Progenitor cell of endocrine pancreas (in vitro differentiated cells): ENCODE measurements at regions not wholly inside any gene's neighbourhood (a gene's known extent, or its start where the extent isn't known, plus 50 kb on each side); places are given as distances from the start of the nearest gene placed in this dataset.

ENCODE experiments used
- DNase-seq: peaks from one replicate; pipeline ENCODE4 v3.0.0; 2021; ENCODE audit warnings: low spot score; ENCODE audit not compliant: unreplicated experiment
- H3K27ac Mint-ChIP-seq: 2 replicates; pipeline ENCODE4 v1.8.0; 2021; ENCODE audit warnings: mild to moderate bottlenecking, moderate library complexity, mixed read lengths
- H3K27me3 Mint-ChIP-seq: 2 replicates; pipeline ENCODE4 v1.8.0; 2021; ENCODE audit warnings: mixed read lengths
- H3K36me3 Mint-ChIP-seq: 2 replicates; pipeline ENCODE4 v1.8.0; 2022; ENCODE audit warnings: mixed read lengths; ENCODE audit not compliant: insufficient read depth
- H3K4me1 Mint-ChIP-seq: 2 replicates; pipeline ENCODE4 v1.8.0; 2021; ENCODE audit warnings: low read depth, mixed read lengths
- H3K4me3 Mint-ChIP-seq: 2 replicates; pipeline ENCODE4 v1.8.0; 2021; ENCODE audit warnings: low read depth, mild to moderate bottlenecking, moderate library complexity, mixed read lengths
- H3K9me3 Mint-ChIP-seq: 2 replicates; pipeline ENCODE4 v1.8.0; 2021; ENCODE audit warnings: low read depth, mixed read lengths
- TF ChIP-seq, protein P1 (sequence below): fragments of 200-600 bp; sonication (generic); IDR thresholded peaks from one replicate; pipeline ENCODE4 v1.5.0; 2021; ENCODE audit warnings: antibody characterized with exemption, mild to moderate bottlenecking; ENCODE audit not compliant: unreplicated experiment

DNA sequence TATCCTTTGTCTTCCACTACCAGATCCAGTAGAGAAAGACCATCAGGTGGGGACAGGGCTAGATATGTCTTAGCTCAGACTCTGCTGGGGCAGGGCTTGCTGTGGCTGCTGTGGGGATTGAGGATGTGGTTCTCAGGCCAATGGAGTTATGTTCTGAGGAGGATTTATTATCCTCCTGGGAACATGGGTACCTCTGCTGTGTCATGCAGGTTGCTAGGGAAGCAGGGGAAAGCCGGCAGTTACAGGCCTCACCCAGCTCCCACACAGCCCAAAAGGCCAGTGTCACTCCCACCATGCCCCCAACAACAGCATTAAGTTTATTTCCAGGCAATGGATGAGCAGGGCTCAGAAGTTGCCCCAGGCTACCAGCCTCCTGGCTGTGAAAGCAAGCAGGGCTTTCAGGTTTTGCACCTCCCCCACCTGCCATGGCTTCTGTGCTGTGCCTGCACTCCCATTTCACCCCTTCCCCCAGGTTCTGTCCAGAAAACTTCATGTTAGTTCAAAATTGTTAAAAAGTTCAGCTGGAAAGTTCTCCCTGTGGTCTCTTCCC, 879.9 kb downstream of the ARAP2 start:
- H3K4me3 Mint-ChIP-seq: no peak overlapping the region
- no peak for DNase-seq
- no peaks in the 10 kb centered on the region for H3K4me1 Mint-ChIP-seq
- peaks cover 22% of the 10 kb centered on the region for H3K9me3 Mint-ChIP-seq
- H3K27me3 Mint-ChIP-seq: no peaks in the 10 kb centered on the region
- TF ChIP-seq, protein P1, sequence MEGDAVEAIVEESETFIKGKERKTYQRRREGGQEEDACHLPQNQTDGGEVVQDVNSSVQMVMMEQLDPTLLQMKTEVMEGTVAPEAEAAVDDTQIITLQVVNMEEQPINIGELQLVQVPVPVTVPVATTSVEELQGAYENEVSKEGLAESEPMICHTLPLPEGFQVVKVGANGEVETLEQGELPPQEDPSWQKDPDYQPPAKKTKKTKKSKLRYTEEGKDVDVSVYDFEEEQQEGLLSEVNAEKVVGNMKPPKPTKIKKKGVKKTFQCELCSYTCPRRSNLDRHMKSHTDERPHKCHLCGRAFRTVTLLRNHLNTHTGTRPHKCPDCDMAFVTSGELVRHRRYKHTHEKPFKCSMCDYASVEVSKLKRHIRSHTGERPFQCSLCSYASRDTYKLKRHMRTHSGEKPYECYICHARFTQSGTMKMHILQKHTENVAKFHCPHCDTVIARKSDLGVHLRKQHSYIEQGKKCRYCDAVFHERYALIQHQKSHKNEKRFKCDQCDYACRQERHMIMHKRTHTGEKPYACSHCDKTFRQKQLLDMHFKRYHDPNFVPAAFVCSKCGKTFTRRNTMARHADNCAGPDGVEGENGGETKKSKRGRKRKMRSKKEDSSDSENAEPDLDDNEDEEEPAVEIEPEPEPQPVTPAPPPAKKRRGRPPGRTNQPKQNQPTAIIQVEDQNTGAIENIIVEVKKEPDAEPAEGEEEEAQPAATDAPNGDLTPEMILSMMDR: no peak
- no peak overlapping the region for H3K27ac Mint-ChIP-seq
- H3K36me3 Mint-ChIP-seq: no peaks in the 10 kb centered on the region

DNA sequence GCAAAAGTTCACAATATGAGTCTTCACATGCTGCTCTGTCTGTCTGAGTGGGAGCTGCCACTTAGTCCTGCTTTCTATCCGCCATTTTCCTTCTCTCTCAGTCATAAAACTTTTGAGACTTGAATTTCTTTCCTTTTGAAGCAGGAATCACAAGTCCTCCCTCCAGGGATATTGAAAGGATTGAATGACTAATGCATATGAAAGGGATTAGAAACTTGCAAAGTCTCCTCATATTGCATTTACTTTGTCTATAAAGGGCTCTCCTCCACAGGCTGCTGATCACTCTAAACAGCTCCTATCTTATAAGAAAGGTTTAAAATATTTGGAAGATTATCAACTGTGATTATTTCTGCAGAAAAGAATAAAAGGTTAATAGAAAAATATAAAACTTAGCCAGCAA, 879.1 kb downstream of the ARAP2 start:
- H3K27ac Mint-ChIP-seq: no peak overlapping the region

DNA sequence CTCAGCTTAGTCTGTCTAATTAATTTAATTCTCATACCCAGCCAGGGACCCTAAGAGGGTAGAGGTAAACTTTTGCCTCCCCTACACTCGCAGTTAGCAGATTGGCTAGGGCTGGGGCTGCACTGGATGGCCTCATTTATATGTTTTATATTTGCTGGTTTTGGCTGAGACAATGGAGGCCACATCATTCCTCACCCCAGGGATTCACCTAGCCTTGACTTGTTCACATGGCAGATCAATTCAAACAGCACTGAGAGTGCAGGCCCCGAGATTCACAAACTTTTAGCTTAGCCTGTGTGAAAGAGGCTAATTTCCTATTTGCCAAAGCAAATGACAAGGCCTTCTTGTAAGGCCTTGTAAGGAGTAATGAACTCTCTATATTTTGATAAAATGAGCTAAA, 844.4 kb downstream of the ARAP2 start:
- peaks cover 3% of the 10 kb centered on the region for H3K4me1 Mint-ChIP-seq
- TF ChIP-seq, protein P1: no peak
- H3K9me3 Mint-ChIP-seq: peaks cover 2% of the 10 kb centered on the region
- DNase-seq: no peak
- no peaks in the 10 kb centered on the region for H3K27me3 Mint-ChIP-seq
- H3K27ac Mint-ChIP-seq: no peak overlapping the region
- H3K36me3 Mint-ChIP-seq: no peaks in the 10 kb centered on the region
- H3K4me3 Mint-ChIP-seq: no peak overlapping the region

More for the DNA sequence above, 879.1 kb downstream of the ARAP2 start:
- TF ChIP-seq, protein P1: no peak
- Mint-ChIP-seq H3K27me3 (no peaks in the 10 kb centered on the region), H3K4me3 (no peak overlapping the region), H3K4me1 (no peaks in the 10 kb centered on the region), H3K9me3 (peaks cover 17% of the 10 kb centered on the region), H3K36me3 (no peaks in the 10 kb centered on the region)
- DNase-seq: no peak

DNA sequence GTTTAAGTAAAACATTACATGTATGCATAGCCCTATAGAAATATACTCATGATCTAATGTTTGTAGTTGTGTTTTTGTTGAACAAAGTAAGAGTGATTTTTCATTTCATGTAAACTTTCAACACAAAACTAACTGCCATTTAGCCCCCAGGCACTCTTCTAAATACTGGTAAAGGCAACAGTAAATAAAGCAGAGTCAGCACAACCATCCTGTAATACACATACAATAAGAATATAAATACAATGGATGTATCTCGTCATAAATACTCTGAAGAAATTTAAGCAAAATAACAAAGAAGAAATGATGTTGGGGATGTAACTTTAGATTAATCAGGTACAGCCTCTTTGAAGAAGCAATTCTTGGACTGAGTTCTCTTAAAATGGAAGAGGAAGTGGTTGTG, 821.2 kb downstream of the ARAP2 start:
- TF ChIP-seq, protein P1: no peak
- DNase-seq: no peak
- Mint-ChIP-seq H3K27me3 (no peaks in the 10 kb centered on the region), H3K36me3 (no peaks in the 10 kb centered on the region), H3K9me3 (peaks cover 5% of the 10 kb centered on the region), H3K27ac (no peak overlapping the region), H3K4me3 (no peak overlapping the region), H3K4me1 (no peaks in the 10 kb centered on the region)

DNA sequence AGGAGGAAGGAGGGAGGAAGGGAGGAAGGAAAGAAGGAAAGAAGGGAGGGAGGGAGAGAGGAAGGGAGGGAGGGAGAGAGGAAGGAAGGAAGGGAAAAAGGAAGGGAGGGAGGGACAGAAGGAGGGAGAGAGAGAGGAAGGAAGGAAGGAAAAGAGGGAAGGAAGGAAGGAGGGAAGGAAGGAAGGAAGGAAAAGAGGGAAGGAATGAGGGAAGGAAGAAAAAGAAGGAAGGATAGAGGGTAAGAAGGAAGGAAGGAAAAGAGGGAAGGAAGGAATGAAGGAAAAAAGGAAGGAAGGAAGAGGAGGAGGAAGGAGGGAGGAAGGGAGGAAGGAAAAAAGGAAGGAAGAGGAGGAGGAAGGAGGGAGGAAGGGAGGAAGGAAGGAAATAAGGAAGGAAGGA, 796.8 kb downstream of the ARAP2 start:
- DNase-seq: no peak
- H3K9me3 Mint-ChIP-seq: peaks cover 20% of the 10 kb centered on the region
- H3K27ac Mint-ChIP-seq: no peak overlapping the region
- no peak overlapping the region for H3K4me3 Mint-ChIP-seq
- TF ChIP-seq, protein P1: no peak
- H3K4me1 Mint-ChIP-seq: no peaks in the 10 kb centered on the region
- H3K36me3 Mint-ChIP-seq: no peaks in the 10 kb centered on the region
- H3K27me3 Mint-ChIP-seq: no peaks in the 10 kb centered on the region
